ENCODE measurements at regions not wholly inside any gene's neighbourhood (a gene's known extent, or its start where the extent isn't known, plus 50 kb on each side); places are given as distances from the start of the nearest gene placed in this dataset.

Small RNA genes lying in the stretch of these regions (small RNA-seq; reads per million reads assigned to genes)
- gene RNU6-695P: 0 to 25.7 (median 6.6) reads per million in 6 experiments
